ENCODE measurements at regions not wholly inside any gene's neighbourhood (a gene's known extent, or its start where the extent isn't known, plus 50 kb on each side); places are given as distances from the start of the nearest gene placed in this dataset.

- TF ChIP-seq, protein P1, sequence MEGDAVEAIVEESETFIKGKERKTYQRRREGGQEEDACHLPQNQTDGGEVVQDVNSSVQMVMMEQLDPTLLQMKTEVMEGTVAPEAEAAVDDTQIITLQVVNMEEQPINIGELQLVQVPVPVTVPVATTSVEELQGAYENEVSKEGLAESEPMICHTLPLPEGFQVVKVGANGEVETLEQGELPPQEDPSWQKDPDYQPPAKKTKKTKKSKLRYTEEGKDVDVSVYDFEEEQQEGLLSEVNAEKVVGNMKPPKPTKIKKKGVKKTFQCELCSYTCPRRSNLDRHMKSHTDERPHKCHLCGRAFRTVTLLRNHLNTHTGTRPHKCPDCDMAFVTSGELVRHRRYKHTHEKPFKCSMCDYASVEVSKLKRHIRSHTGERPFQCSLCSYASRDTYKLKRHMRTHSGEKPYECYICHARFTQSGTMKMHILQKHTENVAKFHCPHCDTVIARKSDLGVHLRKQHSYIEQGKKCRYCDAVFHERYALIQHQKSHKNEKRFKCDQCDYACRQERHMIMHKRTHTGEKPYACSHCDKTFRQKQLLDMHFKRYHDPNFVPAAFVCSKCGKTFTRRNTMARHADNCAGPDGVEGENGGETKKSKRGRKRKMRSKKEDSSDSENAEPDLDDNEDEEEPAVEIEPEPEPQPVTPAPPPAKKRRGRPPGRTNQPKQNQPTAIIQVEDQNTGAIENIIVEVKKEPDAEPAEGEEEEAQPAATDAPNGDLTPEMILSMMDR (IDR thresholded peaks at IDR 0.05) = no peak
- no peak for DNase-seq
- H3K4me3 ChIP-seq (replicated peaks in 1 of 3; ENCODE audit: low read depth in 2 of 3, low read length in 3 of 3) = no peak overlapping the region
- no peak overlapping the region for H3K9ac ChIP-seq (ENCODE audit: insufficient read depth, low read length, poor library complexity, severe bottlenecking)
- H2AFZ ChIP-seq (ENCODE audit: insufficient read depth, low read depth, low read length, poor library complexity, severe bottlenecking) = no peak overlapping the region
- no peaks in the 10 kb centered on the region for H3K79me2 ChIP-seq (ENCODE audit: insufficient read depth, low read length)
- H3K9me3 Mint-ChIP-seq = peaks cover 0 to 2% (median 0%) of the 10 kb centered on the region in 7 donors
- H3K4me1 Mint-ChIP-seq = no peaks in the 10 kb centered on the region
- H3K27me3 ChIP-seq (ENCODE audit: control insufficient read depth in 2 of 2, insufficient read depth in 2 of 2, low read length in 2 of 2) = no peaks in the 10 kb centered on the region
- H3K9me3 ChIP-seq (replicated peaks in 1 of 2; ENCODE audit: control insufficient read depth in 1 of 2, insufficient read depth in 1 of 2, low read length in 2 of 2) = no peaks in the 10 kb centered on the region
- no peak overlapping the region for H3K27ac ChIP-seq (ENCODE audit: low read depth in 1 of 2, low read length in 2 of 2)
- H3K27me3 Mint-ChIP-seq (ENCODE audit: low read depth in 3 of 3) = peaks cover 0 to 3% (median 0%) of the 10 kb centered on the region in 3 donors
- no peaks in the 10 kb centered on the region for H3K36me3 ChIP-seq (replicated peaks in 1 of 2; ENCODE audit: control insufficient read depth in 1 of 2, insufficient read depth in 2 of 2, low read length in 2 of 2)
- H3K36me3 Mint-ChIP-seq = no peaks in the 10 kb centered on the region
- intact Hi-C loops (cut with micrococcal nuclease) = no loop called here
- no peak overlapping the region for H3K27ac Mint-ChIP-seq
- H3K4me2 ChIP-seq (replicated peaks; ENCODE audit: extremely low read depth, low read length, poor library complexity, severe bottlenecking) = no peak overlapping the region
- H4K20me1 ChIP-seq (ENCODE audit: insufficient read depth, low read length) = no peaks in the 10 kb centered on the region
- H3K4me1 ChIP-seq (ENCODE audit: control insufficient read depth in 1 of 2, insufficient read depth in 2 of 2, low read length in 2 of 2) = no peaks in the 10 kb centered on the region
- WGBS (ENCODE audit: insufficient coverage) = no CpG with 5 or more reads among the region's 1 CpG
- no peak overlapping the region for H3K4me3 Mint-ChIP-seq
Measured at GRCh38 chr2:212606232-212606631, 67.6 kb upstream of the ERBB4 start.

DNA sequence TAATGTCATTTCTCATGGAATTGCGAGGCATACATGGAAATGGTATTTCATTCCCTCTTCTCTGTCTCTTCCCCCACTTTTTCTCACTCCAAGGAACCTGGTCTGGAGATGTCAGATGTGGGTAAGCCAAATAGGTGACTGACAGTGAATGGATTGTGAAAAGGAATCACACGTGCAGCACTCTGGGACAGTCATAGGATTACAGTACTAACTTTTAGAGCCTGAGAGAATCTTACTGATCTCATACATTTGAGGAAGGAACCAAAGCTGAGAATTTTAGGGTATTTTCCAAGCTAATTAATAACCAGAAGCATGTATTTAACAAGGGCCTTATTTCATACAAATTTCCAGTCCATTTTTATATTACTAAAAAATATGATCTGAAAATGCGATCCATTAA, 58.1 kb upstream of the ERBB4 start:
- no peaks in the 10 kb centered on the region for H3K9me3 ChIP-seq (replicated peaks in 1 of 2; ENCODE audit: control insufficient read depth in 1 of 2, insufficient read depth in 1 of 2, low read length in 2 of 2)
- DNase-seq = no peak
- Mint-ChIP-seq H3K4me3 (no peak overlapping the region), H3K4me1 (no peaks in the 10 kb centered on the region), H3K36me3 (no peaks in the 10 kb centered on the region), H3K27ac (no peak overlapping the region), H3K27me3 (ENCODE audit: low read depth in 3 of 3) (peaks cover 0 to 2% (median 0%) of the 10 kb centered on the region in 3 donors), H3K9me3 (no peaks in the 10 kb centered on the region)
- H3K36me3 ChIP-seq (replicated peaks in 1 of 2; ENCODE audit: control insufficient read depth in 1 of 2, insufficient read depth in 2 of 2, low read length in 2 of 2) = no peaks in the 10 kb centered on the region
- H4K20me1 ChIP-seq (ENCODE audit: insufficient read depth, low read length) = no peaks in the 10 kb centered on the region
- no peak overlapping the region for H3K4me3 ChIP-seq (replicated peaks in 1 of 3; ENCODE audit: low read depth in 2 of 3, low read length in 3 of 3)
- no peaks in the 10 kb centered on the region for H3K27me3 ChIP-seq (ENCODE audit: control insufficient read depth in 2 of 2, insufficient read depth in 2 of 2, low read length in 2 of 2)
- no CpG with 5 or more reads among the region's 3 CpGs for WGBS (ENCODE audit: insufficient coverage)
- H3K4me2 ChIP-seq (replicated peaks; ENCODE audit: extremely low read depth, low read length, poor library complexity, severe bottlenecking) = no peak overlapping the region
- intact Hi-C loops (cut with micrococcal nuclease) = no loop called here
- H3K79me2 ChIP-seq (ENCODE audit: insufficient read depth, low read length) = no peaks in the 10 kb centered on the region
- H2AFZ ChIP-seq (ENCODE audit: insufficient read depth, low read depth, low read length, poor library complexity, severe bottlenecking) = no peak overlapping the region
- TF ChIP-seq, protein P1 (IDR thresholded peaks at IDR 0.05) = no peak
- no peak overlapping the region for H3K9ac ChIP-seq (ENCODE audit: insufficient read depth, low read length, poor library complexity, severe bottlenecking)
- no peak overlapping the region for H3K27ac ChIP-seq (ENCODE audit: low read depth in 1 of 2, low read length in 2 of 2)
- H3K4me1 ChIP-seq (ENCODE audit: control insufficient read depth in 1 of 2, insufficient read depth in 2 of 2, low read length in 2 of 2) = no peaks in the 10 kb centered on the region
